AG04450 (cell line): ENCODE measurements at regions not wholly inside any gene's neighbourhood (a gene's known extent, or its start where the extent isn't known, plus 50 kb on each side); places are given as distances from the start of the nearest gene placed in this dataset.

ENCODE experiments used
- CTCF ChIA-PET: fragments of 300-600, 350-600 bp; formaldehyde crosslinking; extraction: SDS; loops from one replicate; lab custom pipeline; 2022; ENCODE audit warnings: antibody characterized with exemption, inconsistent platforms; lab: Charles Lee
- POLR2A ChIA-PET: fragments of 350-600 bp; formaldehyde crosslinking; extraction: SDS; loops from one replicate; lab custom pipeline; 2021; ENCODE audit warnings: antibody characterized with exemption, inconsistent platforms; lab: Yijun Ruan, JAX
- DNase-seq: peaks from one replicate; pipeline ENCODE4 v3.0.0-alpha.2; 2011; ENCODE audit warnings: low read depth, low spot score
- H3K27ac ChIP-seq: one replicate; pipeline ENCODE4 v1.5.1; 2012; ENCODE audit warnings: low read depth, low read length, control low read depth
- H3K27me3 ChIP-seq: one replicate; pipeline ENCODE4 v1.6.0; 2012; ENCODE audit warnings: low read length; ENCODE audit not compliant: control insufficient read depth, insufficient read depth
- H3K4me3 ChIP-seq: 2 replicates; pipeline ENCODE4 v1.5.1; 2011; ENCODE audit warnings: mild to moderate bottlenecking, low read depth, low read length, control low read depth
- H3K9me3 ChIP-seq: 2 replicates; pipeline ENCODE4 v1.5.1; 2012; ENCODE audit warnings: low read length; ENCODE audit not compliant: control insufficient read depth, insufficient read depth
- TF ChIP-seq, protein P1 (sequence below): IDR thresholded peaks from 2 replicates; pipeline ENCODE4 v1.5.1; 2011; ENCODE audit warnings: low read depth, low read length, control low read depth, inconsistent platforms

DNA sequence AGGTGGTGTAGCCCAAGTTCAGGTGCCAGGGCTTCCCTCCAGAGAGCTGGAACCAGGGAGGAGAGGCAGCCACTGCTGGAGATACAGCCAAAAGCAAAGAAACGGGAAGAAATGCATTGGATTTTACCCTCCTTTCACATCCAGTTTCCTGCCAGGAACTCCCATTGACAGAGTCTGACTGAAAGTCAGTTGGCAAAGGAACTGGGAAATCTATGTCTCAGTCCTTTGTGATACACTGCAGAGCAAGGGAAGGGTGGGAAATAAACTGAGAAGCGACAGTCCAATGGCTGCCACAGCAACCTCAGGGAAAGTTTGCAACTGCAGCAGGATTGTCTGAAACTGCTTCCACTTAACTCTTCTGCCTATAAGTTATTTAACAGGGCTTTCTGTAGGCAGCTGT, 142.6 kb downstream of the SATB1 start:
- TF ChIP-seq, protein P1, sequence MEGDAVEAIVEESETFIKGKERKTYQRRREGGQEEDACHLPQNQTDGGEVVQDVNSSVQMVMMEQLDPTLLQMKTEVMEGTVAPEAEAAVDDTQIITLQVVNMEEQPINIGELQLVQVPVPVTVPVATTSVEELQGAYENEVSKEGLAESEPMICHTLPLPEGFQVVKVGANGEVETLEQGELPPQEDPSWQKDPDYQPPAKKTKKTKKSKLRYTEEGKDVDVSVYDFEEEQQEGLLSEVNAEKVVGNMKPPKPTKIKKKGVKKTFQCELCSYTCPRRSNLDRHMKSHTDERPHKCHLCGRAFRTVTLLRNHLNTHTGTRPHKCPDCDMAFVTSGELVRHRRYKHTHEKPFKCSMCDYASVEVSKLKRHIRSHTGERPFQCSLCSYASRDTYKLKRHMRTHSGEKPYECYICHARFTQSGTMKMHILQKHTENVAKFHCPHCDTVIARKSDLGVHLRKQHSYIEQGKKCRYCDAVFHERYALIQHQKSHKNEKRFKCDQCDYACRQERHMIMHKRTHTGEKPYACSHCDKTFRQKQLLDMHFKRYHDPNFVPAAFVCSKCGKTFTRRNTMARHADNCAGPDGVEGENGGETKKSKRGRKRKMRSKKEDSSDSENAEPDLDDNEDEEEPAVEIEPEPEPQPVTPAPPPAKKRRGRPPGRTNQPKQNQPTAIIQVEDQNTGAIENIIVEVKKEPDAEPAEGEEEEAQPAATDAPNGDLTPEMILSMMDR, result no peak
- no peaks in the 10 kb centered on the region for H3K9me3 ChIP-seq
- CTCF ChIA-PET, result interaction anchor here (1.0 kb wide), 1 partner anchor 107 kb away, joined by 3 read pairs; no protein-coding TSS in a partner anchor
- H3K27me3 ChIP-seq, result no peaks in the 10 kb centered on the region
- POLR2A ChIA-PET, result no interaction called here
- H3K27ac ChIP-seq, result no peak overlapping the region
- DNase-seq, result no peak
- H3K4me3 ChIP-seq, result no peak overlapping the region

DNA sequence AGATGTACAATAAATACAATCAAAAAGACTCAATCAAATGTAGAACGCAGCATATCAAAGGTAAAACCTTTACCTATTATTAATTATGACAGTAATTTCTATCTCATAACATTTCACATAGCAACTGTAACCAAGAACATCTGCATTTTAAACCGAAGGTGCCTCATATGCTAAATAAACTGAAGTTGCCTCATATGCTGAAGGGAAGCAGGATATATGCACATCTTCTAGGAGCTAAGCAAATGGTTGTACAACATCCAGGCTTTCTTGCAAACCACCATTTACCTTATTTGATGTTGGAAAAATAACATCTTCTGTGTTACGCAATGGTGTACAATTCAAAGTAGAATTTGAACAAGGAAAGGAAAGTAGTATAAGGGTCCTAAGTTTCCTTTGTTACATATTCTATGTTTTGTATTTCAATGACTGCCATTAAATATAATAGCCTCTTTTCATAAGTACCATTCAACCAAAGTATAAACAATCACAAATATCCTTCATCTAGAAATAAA, 145.9 kb downstream of the SATB1 start:
- Histone ChIP-seq H3K27me3 (no peaks in the 10 kb centered on the region), H3K27ac (no peak overlapping the region), H3K4me3 (no peak overlapping the region), H3K9me3 (no peaks in the 10 kb centered on the region)
- POLR2A ChIA-PET, result no interaction called here
- no peak for DNase-seq
- CTCF ChIA-PET, result no interaction called here
- TF ChIP-seq, protein P1, result no peak

DNA sequence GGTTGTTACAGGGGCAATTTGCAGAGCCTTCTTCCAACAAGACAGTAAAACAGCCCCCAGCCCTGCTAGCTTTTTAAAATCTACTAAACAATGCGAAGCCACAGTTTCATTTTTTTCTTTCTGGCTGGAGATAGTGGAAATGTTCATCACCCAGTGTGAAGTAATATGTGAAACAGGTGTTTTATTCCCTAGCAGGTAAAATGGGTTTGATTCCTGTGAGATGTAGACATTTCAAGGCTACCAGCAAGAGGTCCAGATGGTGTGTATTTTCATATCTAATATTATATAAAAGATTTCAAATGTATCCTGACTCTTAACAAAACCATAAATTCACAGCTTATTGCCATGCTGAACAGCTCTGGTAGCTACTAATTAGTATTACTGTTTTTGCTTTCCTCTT, 160.3 kb downstream of the SATB1 start:
- TF ChIP-seq, protein P1, result no peak
- Histone ChIP-seq H3K4me3 (no peak overlapping the region), H3K27ac (no peak overlapping the region), H3K9me3 (no peaks in the 10 kb centered on the region), H3K27me3 (no peaks in the 10 kb centered on the region)
- POLR2A ChIA-PET, result no interaction called here
- DNase-seq, result no peak
- CTCF ChIA-PET, result interaction anchor here (0.7 kb wide), 1 partner anchor 24 kb away, joined by 4 read pairs; no protein-coding TSS in a partner anchor

DNA sequence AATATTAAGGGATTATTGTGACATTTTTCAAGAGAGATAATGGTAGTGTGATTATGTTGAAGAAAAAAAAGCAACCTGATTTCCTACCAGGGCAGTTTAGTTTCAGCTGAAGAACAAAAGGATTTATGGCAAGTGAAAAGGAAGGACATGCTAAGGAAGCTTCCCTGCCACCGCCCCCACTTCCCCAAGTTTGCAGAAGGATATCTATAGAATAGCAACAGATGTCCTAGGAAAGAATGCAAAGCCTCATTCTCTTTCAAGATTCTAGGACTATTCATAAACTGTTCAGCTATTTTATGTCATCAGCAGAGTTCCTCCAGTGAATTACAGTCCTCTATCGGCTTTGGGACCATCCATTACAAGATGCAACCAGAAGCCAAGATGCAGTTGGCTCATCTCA, 160.8 kb downstream of the SATB1 start:
- CTCF ChIA-PET, result no interaction called here
- H3K9me3 ChIP-seq, result no peaks in the 10 kb centered on the region
- no peaks in the 10 kb centered on the region for H3K27me3 ChIP-seq
- DNase-seq, result no peak
- POLR2A ChIA-PET, result no interaction called here
- H3K27ac ChIP-seq, result no peak overlapping the region
- H3K4me3 ChIP-seq, result no peak overlapping the region
- TF ChIP-seq, protein P1, result no peak

DNA sequence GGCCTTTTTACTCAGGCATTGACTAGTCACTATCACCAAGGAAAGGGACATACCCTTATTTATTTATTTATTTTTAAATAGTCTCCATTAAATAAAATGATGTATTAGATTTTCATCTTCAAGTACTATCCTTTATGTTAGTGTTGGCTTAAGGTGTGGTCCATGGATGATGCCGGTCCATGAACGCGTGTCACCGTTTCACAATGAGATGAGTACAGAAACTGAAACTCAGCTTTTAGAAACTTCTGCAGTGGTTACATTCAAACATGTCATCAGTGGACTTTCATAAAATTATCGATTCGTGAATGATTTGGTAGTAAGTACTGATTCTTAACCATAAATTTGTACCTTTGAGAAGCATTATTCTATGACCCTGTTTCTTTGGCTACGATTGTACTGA, 166.6 kb downstream of the SATB1 start:
- no peak for DNase-seq
- Histone ChIP-seq H3K27ac (no peak overlapping the region), H3K9me3 (no peaks in the 10 kb centered on the region), H3K4me3 (no peak overlapping the region), H3K27me3 (no peaks in the 10 kb centered on the region)
- POLR2A ChIA-PET, result no interaction called here
- TF ChIP-seq, protein P1, result no peak
- CTCF ChIA-PET, result no interaction called here
